ENCODE measurements at regions not wholly inside any gene's neighbourhood (a gene's known extent, or its start where the extent isn't known, plus 50 kb on each side); places are given as distances from the start of the nearest gene placed in this dataset.

GRCh38 chr10:4095166-4095917, 310.3 kb upstream of the KLF6 start:
- Histone ChIP-seq H3K27me3 (ENCODE audit: low read depth) (no peaks in the 10 kb centered on the region), H3K27ac (replicated peaks) (no peak overlapping the region)
- intact Hi-C loops (cut with micrococcal nuclease): no loop called here

GRCh38 chr10:4094751-4095150, 309.7 kb upstream of the KLF6 start:
- Histone ChIP-seq H3K36me3 (no peaks in the 10 kb centered on the region), H3K27ac (replicated peaks) (no peak overlapping the region), H3K27me3 (ENCODE audit: low read depth) (no peaks in the 10 kb centered on the region), H3K4me1 (no peaks in the 10 kb centered on the region), H3K9me3 (replicated peaks) (no peaks in the 10 kb centered on the region), H3K4me3 (no peak overlapping the region)
- no peak for DNase-seq
- no peak for TF ChIP-seq CTCF (IDR thresholded peaks at IDR 0.05; ENCODE audit: borderline replicate concordance)
- intact Hi-C loops (cut with micrococcal nuclease): no loop called here

More at GRCh38 chr10:4095166-4095917, 310.3 kb upstream of the KLF6 start:
- no peak for DNase-seq
- Histone ChIP-seq H3K36me3 (no peaks in the 10 kb centered on the region), H3K4me1 (no peaks in the 10 kb centered on the region), H3K9me3 (replicated peaks) (no peaks in the 10 kb centered on the region), H3K4me3 (no peak overlapping the region)
- TF ChIP-seq CTCF (IDR thresholded peaks at IDR 0.05; ENCODE audit: borderline replicate concordance): no peak

DNA sequence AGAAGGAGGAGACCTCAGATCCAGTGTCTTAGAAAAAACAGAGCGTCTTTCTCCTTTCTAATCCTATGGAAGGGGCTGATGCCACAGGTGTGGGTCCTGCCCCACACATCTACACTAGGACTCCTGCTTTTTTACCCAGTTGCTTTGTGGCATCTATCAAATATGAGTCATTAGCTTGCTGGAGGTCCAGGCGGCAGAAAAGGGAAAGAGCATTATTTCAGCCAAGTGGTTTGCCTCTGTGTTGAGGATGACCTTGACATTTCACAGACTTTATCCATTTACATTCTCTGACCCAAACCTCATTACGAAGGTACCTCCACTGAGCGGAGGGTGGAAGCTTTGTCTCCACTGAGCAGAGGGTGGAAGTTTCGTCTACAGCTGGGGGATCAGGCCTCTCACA, 308.4 kb upstream of the KLF6 start:
- no peaks in the 10 kb centered on the region for H3K4me1 ChIP-seq
- H3K27ac ChIP-seq (replicated peaks): no peak overlapping the region
- no peaks in the 10 kb centered on the region for H3K9me3 ChIP-seq (replicated peaks)
- TF ChIP-seq CTCF (IDR thresholded peaks at IDR 0.05; ENCODE audit: borderline replicate concordance): no peak
- H3K4me3 ChIP-seq: no peak overlapping the region
- intact Hi-C loops (cut with micrococcal nuclease): no loop called here
- DNase-seq: no peak
- no peaks in the 10 kb centered on the region for H3K27me3 ChIP-seq (ENCODE audit: low read depth)
- no peaks in the 10 kb centered on the region for H3K36me3 ChIP-seq

- Histone ChIP-seq H3K27ac (replicated peaks) (no peak overlapping the region), H3K36me3 (no peaks in the 10 kb centered on the region), H3K9me3 (replicated peaks) (no peaks in the 10 kb centered on the region), H3K27me3 (ENCODE audit: low read depth) (no peaks in the 10 kb centered on the region), H3K4me3 (no peak overlapping the region), H3K4me1 (peaks cover 34% of the 10 kb centered on the region)
- no peak for DNase-seq
- intact Hi-C loops (cut with micrococcal nuclease): no loop called here
- TF ChIP-seq CTCF (IDR thresholded peaks at IDR 0.05; ENCODE audit: borderline replicate concordance): no peak
Measured at GRCh38 chr10:4088354-4089066, 303.5 kb upstream of the KLF6 start.

DNA sequence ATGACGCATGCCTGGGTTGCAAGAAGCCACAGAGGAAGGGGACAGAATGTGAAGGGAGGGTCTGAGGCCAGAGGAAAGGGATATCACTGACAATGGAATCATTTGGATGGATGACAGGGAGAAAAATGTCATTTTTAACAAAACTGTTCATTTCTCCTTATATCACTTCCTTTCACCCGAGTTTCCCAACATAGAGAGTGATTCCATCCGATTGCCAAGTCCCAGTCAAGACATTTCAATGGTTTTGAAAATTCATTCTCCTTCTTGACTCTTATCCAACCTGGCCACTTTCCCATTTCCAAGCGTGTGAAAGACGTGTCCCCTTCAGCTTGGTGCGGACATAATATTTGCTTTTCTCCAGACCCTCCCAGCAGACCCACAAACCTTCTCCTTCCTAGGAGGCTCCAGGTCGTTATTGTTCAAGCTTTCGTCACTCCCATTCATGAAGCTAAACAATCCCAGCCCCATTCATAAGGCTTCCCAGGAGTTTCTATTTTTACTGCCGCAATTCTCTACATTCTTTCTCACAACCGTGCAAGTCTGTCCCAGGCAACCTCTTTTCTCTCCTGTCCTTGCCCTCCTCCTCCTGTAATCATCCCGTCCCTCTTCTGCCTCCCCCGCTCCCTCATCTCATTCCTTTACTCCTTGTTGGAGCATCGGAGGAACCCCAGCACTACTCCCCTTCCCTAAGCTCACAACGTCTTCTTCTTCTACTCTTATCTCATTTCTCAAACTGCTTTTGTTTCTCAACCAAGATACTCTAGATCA, 301.3 kb upstream of the KLF6 start:
- Histone ChIP-seq H3K27ac (replicated peaks) (peak overlapping the region; percentile 69), H3K4me3 (peak overlapping the region; percentile 46), H3K9me3 (replicated peaks) (no peaks in the 10 kb centered on the region), H3K27me3 (ENCODE audit: low read depth) (no peaks in the 10 kb centered on the region), H3K4me1 (peaks cover 55% of the 10 kb centered on the region), H3K36me3 (no peaks in the 10 kb centered on the region)
- intact Hi-C loops (cut with micrococcal nuclease): no loop called here
- TF ChIP-seq CTCF (IDR thresholded peaks at IDR 0.05; ENCODE audit: borderline replicate concordance): no peak
- DNase-seq: no peak

All from left ventricle myocardium inferior (tissue), 1 donor.